Hematopoietic multipotent progenitor cell (in vitro differentiated cells): ENCODE measurements at regions not wholly inside any gene's neighbourhood (a gene's known extent, or its start where the extent isn't known, plus 50 kb on each side); places are given as distances from the start of the nearest gene placed in this dataset.
A peak's percentile ranks its signal among the peaks of the same experiment; 100 is the strongest.

Experiments used
- DNase-seq, 3 donors: peaks; one replicate each; pipeline ENCODE4 v3.0.0-alpha.2; 2011 to 2015; ENCODE audit warnings: low read depth in 2 of 3, low spot score in 2 of 3

DNA sequence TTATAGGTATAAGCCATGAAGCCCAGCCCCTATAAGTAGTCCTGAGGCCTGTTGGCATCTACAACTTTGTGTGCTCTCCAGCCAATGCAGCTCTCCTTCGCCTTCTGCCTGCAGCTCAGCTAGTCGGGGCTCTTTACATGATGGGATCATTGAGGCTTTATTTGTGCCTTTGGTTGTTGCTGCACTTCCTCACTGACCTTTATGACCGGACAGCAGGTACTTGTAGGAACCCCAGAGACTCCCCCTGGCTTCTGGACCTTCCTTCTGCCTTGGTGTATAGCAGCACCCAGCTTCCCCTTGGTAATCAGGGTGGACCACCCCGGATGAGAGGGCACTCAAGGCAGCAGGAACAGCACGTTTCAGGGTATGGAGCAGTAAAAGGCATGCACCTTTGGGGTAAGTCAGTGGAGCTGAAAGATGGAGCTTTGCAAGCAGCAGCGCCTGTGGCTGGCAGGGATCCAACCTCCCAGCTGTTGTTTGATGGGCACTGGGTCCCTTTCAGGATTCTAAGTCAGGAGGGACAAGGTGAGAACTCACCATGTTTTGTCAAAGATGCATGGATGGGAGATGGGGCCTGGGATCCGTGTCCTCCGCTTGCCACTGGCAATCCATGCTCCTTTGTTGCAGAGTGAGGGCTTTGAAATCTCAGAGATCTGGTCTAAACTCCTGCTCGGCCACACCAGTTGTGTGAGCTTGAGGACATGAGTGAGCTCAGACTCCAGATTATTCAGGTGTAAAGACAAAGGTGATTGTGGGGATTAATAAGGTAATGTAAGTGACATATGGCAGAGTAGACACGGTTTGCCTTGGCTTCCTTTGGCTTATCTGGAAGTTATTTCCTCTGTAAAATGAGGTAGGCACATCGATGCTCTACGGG lies 65.1 kb upstream of the KLF13 start:
- no peak for DNase-seq

DNA sequence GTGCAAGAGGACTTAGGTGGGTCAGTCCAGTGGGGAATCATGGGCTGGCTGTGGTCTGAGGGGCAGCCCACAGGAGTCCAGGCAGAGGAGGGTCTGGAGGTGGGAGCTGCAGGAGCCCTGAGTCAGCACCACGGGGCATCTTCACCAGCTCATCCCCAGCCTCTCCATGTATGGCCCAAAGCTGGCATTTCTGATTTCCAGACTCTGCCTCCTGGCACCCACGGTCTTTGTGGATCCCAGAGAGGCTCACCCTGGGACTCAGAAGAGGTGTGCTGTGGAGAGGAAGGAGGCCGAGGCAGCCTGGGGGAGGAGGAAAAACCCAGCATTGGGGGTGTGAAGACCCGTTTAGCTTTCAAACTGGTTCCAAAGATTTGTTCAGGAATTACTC lies 64.5 kb upstream of the KLF13 start:
- DNase-seq, result no peak

DNA sequence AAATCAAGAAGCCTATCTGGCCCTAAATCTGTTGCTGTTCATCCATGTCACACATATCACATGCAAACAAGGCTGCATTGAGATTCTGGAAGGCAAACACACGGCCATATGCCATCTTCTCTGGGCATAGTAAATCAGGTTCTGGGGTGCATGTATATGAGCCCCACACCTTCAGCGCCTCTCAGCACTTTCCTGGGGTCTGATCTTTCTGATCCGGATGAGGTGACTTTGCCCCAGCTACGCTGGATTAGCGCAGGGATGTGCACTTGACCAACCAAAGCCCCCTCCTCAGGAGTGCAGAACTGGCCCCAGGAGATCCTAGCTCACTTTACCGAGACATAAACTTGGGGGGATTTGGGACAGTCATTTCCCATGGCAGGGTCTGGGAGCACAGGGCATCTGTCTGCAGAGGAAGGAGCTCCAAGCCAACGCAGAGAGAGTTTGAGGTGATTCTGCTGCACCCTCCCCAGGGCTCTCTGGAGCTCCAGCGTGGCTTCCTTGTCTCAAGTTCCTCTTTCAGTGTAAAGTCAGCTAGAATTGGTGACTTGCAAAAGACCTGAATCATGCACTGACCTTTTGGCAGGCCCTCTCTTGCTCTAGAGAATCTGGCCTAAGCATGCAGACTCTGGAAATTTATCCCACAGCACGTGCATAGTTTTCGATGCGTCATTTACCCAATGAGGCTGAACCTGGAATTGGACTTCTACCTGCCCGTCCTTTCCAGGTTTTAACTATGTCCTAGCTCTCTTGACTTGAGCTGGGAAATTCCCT lies 63.5 kb upstream of the KLF13 start:
- peak in 2 of 3 donors; percentile 82 to 83 for DNase-seq

DNA sequence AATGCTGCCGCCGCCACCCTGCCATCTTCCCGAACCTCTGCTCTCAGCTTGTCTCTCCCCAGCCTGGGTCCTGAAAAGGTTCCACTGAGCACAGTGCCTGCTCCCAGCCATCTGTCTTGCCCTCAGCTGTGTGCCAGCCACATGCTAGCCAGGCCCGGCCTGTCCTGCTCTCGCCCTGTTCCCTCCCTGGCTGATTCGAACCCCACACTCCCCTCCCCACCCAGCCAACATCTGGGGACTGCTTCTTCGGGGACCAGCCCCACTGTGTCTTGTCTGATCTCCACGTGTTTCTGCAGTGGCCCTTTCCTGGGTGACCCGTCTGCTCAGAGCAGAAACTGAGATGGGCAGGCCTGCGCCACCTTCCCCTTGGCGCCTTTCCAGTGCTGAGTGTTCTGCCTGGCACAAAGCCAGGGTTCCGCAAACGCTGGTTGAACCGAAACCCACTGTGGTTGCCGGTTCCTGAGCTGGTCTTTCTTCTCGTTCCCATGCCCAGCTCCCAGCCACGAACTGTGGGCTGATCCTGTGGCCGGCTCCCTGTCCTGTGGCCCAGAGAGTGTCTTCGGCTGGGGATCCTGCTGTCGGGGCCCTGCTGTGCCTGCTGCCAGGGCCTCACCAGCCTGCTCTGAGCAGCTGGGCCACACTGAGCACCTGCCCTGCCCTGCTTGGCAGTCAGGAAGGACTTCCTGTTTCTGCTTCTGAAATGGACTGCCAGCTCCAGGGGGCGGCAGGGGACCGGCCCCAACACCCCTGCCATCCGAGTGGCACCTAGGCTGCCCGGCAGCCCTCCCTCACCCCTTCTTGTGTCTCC lies 62.7 kb upstream of the KLF13 start:
- peak; percentile 64 to 93 (median 89) for DNase-seq

DNA sequence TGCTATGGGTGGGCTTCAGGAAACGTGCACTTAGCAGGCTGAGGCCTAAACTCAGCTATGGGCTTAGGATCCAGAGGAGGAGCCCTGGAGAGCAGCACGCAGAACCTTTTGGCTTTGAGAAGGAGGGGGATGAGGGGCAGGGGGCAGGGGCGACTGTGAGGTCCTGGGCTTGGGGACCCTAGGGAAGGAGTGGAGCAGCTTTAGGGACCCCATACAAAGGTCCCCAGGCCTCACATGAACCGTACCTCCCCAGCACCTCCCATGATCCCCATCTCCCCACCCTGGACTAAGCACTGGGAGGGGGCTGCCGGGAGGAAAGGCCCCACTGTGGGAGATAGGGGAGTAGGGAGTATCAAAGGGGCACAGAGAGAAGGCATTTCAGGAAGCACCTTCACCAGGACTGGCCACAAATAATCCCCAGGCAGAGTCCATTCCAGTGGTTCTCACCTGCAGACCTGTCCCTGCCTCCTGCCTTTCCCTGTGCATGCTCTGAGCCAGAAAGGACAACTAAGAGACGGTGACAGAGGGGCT lies 62.0 kb upstream of the KLF13 start:
- DNase-seq, result no peak

DNA sequence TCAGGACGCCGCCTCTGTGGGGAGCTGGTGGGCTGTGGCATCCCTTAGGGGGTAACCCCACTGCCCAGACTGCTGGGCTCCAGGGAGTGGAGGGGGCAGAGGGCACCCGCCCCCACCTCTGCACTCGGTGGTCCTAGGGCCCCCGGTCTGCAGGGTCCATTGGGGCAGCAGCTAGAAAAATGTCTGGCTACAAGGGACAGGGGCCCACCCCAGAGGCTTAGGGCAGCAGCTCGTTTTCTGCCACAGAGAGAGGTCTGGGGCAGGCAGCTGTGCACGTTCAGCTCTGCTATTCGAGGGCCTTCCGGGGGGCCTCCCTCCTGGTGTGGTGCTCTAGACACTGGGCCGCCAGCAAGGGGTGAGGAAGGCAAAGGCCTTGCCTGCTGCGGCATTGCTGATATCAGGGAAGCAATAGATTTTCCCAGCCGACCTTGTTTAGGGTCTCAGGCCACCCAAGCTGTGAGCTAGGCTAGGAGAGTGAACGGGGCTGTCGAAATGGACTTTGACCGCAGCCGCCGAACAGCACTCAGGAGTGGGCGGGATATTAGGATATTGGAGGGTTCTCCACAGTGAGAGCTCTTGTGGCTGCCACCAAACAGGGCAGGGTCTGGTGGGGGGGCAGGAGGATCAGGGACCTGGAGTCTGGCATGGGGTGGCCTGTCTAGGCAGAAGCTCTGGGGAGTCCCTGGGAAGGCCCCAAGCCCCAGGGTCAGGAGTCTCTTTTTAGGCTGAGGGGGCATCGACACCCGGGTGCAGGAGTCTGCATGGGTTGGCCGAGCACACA lies 61.4 kb upstream of the KLF13 start:
- DNase-seq, result no peak

DNA sequence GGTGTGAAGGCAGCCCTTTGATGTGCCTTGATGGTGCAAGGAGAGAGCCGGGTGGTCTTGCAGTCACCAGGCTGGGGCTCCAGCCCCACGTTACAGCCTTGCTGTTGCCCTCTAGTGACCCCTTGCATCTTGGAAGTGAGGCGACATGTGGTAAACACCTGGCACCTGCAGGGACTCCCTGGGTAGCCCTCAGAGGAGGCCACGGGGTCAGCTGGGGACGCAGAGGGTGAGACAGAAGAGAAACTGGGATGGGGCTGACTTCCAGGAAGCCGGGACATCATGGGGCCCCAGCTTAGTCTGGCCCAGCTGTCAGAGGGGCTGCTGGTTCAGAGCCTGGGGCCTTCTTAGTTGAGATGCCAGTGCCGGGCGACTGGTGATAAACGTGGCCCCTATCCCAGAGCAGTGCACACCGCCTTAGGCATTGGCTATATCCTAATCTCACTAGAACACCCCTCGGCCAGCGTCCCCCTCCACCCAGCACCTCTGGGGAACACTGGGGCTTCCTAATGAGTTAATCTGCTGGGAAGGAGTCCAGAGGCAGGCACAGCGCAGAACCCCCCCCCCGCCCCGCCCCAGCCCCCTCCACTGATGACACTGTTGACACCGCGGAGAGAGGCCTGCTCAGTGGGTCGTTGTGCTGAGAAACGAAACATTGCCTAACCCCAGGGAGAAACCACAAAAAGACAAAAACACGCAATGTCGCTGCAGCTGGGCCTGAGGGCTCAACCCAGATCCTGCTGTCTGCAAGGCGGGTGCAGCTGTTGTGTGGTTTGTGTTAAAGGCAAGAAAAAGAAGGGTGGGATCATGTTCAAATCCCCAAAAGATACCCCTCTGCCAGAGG lies 60.5 kb upstream of the KLF13 start:
- peak in 2 of 3 donors; percentile 85 to 95 for DNase-seq

DNA sequence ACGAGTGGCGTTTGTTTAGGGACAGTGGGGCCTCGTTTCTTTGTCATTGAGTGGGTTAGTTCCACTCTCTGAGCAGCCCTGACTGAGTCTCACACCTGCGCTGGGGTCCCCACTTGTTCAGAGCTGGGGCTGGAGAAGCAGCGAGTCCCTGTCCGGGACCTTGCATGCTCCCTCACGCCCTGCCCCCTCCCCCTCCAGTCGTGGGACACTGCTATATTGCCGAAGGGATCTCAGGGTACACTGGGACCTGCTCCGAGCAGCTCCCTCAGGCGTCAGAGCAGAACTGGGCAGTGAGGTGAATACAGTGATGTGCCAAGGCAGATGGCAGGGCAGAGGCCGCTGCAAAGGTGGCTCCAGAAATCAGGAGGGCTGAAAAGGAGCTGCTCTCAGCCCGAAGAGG lies 59.9 kb upstream of the KLF13 start:
- no peak for DNase-seq

DNA sequence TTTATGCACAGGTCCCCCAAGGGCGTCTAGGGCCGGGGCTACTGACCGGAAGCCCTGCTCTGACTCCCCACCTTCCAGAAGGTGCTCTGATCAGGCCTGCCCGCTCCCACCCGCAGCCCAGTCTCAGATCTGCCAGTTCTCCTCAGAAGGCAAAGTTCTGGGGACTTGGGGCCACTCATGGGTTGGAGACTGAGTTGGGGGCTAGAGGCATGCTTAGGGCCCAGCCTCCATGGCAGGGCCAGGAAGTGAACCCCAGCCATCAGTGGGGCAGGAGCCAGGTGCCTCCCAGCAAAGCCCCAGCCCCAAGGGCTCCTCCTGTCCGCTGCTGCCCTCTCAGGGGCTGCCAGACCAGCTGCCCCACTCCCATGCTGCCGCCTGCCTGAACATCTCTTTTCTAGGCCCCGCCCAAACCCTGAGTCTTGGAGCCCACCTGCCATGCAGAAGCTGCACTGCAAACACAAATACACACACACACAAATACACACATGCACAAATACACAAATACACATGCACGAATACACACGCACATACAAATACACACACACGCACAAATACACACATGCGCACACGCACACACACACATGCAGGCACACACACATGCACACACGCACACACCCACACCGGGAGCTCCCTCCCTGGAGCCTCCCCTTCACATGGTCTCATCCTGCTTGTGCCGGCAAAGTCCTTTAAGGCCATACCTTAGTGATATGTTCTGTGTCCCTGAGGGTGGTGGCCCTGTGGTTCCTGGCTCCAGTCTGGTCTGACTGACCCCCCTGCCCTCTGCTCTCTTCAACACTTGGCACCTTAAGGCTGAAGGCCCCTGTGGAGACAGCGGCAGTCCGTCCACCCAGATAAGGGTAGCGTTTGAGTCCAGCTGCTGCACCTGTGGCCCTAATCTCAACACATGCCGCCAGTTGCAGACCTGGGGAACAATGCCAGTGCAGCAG lies 59.2 kb upstream of the KLF13 start:
- no peak for DNase-seq

DNA sequence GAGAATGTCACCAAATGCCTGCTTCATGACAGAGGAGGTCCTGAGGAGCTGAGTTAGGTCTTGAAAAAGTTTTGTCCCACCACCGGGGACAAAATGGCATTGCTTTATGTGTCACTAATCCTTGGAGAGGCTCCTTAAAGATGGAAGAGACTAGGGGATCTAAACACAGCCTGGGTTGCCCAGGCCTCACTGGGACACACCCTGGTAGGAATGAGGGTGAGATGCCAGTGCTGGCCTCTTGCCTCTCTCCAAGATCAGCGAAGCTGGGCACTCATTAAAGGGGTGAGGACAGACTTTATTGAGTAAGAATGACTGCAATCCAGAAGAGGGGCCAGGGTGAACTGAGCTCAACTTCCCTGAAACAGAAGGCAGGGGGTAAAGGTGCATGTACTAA lies 58.5 kb upstream of the KLF13 start:
- no peak for DNase-seq

DNA sequence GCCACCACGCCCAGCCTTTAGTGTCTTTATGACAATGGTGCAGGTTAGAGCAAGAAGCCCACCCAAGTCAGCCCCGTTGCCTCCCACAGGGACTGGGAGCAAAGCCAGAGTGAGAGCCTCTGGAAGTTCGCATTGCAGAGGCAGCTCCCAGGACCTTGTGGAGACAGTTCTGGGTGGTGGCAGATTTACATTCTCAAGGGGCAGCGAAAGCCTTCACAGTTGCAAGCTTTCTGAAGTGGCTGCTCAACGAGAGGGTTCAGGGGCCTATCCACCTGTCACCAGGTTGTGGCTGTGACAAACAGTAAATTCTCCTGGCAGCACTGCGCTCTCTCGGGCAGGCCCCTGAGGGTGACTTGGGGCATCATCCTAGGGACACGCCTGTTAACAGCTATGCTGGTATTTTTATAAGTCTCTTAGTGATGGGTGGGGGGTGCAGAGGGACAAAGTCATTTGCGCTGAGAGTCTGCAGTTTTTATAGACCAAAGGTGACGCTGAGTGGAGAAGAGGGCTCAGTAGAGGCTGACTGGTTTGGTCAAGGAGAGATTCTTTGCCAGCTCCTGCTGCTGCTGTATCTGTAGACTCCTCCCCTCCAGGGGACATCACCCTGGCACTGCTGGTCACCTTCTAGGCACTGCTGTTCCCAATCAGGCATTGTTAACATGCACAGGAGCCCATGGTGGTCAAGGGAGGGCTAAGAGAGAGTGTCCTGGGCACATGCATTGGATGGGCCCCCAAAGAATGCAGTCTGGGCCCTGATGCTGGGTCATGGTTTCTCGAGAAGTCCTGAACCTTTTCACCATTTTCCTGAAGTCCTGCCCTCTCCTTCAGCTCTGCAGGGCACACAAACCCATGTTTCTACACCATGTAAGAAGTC lies 57.5 kb upstream of the KLF13 start:
- no peak for DNase-seq

DNA sequence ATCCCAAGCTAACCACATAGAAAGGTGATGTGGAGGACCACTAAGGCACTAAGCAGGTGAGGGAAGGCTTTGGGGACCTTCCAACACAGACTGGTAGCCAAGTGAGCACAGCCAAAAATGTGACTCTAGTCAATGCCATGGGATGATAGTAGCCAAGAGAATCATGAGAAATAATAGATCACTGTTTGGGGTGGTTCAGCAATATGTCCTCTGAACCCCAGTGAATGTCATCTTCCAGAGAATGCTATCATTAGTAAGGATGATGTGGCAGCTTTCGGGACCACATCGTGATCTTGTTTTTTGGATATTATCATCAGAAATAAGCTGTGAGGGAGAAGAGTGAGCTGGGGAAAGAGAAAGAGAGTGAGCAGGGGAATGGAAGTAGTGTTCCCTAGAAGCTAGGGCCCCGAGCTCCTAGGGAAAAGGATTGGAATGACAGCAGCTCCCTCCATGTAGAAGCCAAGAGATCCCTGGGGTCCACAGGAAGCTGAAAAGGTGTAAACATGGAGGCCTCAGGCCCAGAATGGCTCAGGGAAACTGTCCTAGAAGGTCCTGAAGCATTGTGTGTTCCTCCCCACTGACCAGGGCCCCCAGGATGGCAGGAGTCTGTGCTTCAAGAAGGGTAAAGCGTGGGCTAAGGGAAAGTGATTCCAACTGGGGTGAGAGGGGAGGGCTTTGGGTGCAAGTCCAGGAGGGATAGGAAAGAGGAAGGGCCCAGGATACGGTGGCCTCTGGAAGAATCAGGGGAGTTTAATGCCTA lies 56.6 kb upstream of the KLF13 start:
- DNase-seq, result no peak

DNA sequence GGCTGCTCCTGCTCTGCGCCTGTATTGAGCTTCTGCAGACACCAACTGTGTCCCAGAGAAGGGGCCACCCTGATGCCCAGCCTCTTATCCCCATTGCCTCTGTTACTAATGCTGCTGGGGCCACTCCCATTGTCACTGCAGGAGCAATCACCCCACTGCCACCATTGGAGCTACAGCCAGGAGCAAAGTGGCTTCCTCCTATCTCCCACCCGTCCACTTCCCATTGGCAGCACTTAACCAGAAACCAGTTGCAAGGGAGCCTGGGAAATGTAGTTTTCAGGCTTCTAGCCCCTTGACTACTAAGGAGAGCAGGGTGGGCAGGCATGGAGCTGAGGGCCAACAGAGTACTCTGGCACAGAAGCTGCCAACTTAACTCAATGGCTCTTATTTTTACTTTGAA lies 55.9 kb upstream of the KLF13 start:
- no peak for DNase-seq

DNA sequence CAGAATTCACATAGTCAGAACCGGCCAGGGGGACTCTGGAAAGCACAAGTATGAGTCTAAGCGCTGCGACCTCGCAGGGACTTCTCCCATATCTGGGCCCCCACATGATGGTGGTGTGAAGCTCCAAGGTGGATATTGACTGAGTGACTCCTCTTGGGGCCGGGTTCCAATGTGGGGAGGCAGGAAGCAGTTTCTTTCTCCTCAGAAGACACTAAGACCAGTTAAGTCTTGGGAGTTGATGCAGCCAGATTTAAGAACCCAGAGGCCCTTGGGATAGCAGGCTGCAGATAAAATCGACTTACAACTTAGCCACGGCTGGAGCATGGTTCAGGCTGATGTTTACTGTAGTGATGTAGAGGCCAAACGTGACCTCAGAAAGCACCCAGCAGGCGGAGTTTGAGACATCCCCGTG lies 55.4 kb upstream of the KLF13 start:
- no peak for DNase-seq

DNA sequence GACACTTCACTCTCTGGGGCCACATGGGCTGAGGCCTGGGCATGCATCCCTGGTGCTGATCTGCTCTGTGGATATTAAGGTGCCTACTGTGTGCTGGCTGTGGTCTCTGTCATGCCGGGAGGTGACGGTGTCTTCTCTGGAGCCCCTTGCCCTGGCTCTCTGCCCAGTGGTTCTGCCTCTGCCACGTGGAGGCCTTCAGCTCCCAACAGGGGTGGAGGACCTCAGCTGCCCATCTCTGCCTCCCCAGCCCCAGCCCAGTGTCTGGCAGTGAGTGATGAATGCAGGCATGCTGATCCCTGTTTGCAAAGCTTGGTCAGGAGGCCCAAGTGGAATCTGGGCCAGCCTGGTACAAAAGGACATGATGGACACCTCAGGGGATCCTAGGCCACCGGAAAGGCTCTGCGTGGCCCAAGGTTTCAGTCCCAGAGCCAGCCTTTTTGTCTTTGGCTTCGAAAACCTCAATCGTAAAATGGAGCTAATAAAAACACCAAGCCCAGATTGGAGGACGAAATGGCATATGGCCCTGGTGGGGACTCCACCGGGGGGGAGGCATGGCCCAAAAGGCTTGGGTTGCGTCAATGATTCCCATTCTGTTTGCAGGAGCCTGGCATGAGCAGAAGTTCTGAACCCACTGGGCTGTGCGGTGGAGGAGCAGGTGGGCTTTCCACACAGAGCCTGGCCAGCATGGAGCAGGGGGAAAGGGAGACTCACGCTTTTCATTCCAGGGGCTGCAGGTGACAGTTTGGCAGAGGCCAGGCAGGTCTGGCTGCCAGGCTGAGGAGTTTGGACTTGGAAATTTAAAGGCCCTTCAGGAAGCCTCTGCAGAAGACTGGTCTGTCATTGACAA lies 54.7 kb upstream of the KLF13 start:
- DNase-seq, result no peak
